ENCODE measurements at regions not wholly inside any gene's neighbourhood (a gene's known extent, or its start where the extent isn't known, plus 50 kb on each side); places are given as distances from the start of the nearest gene placed in this dataset.

DNA sequence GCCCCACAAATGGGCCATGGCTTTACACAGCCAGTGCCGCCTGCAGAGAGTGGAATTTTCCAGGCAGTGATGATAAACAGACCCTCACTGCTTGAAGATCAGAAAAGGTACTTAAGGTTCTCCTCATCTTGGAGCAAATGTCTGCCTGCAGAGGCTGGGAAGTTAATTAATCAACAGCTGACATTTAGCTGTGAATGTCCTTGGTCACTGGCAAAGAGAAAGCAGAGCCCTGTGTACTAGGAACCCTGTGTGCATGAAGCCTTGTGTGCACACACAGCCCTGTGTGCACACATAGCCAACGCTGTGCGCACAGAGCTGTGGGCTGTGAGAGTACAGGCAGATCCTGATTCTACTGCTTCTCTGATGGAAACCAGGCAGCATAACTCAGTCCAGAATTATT is 291.6 kb upstream of the MKI67 start:
- Histone ChIP-seq H3K4me2 (ENCODE audit: low read length) (no peak overlapping the region), H3K9me3 (ENCODE audit: insufficient read depth, low read length) (no peaks in the 10 kb centered on the region), H3K27ac (ENCODE audit: low read length) (no peak overlapping the region), H3K4me1 (ENCODE audit: low read length) (no peaks in the 10 kb centered on the region), H3K79me2 (ENCODE audit: low read length) (no peaks in the 10 kb centered on the region), H3K9ac (ENCODE audit: low read length) (no peak overlapping the region), H3K36me3 (replicated peaks; ENCODE audit: low read depth, low read length) (no peaks in the 10 kb centered on the region), H4K20me1 (ENCODE audit: insufficient read depth, low read length) (no peaks in the 10 kb centered on the region), H3K27me3 (ENCODE audit: low read depth, low read length) (no peaks in the 10 kb centered on the region), H3K4me3 (ENCODE audit: low read length) (no peak overlapping the region), H2AFZ (ENCODE audit: low read depth, low read length) (no peak overlapping the region)
- TF ChIP-seq, protein P1, sequence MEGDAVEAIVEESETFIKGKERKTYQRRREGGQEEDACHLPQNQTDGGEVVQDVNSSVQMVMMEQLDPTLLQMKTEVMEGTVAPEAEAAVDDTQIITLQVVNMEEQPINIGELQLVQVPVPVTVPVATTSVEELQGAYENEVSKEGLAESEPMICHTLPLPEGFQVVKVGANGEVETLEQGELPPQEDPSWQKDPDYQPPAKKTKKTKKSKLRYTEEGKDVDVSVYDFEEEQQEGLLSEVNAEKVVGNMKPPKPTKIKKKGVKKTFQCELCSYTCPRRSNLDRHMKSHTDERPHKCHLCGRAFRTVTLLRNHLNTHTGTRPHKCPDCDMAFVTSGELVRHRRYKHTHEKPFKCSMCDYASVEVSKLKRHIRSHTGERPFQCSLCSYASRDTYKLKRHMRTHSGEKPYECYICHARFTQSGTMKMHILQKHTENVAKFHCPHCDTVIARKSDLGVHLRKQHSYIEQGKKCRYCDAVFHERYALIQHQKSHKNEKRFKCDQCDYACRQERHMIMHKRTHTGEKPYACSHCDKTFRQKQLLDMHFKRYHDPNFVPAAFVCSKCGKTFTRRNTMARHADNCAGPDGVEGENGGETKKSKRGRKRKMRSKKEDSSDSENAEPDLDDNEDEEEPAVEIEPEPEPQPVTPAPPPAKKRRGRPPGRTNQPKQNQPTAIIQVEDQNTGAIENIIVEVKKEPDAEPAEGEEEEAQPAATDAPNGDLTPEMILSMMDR (IDR thresholded peaks at IDR 0.05; ENCODE audit: low read depth, low read length): no peak
- no peak for TF ChIP-seq EZH2phosphoT487 (IDR thresholded peaks at IDR 0.05; ENCODE audit: low read depth)

DNA sequence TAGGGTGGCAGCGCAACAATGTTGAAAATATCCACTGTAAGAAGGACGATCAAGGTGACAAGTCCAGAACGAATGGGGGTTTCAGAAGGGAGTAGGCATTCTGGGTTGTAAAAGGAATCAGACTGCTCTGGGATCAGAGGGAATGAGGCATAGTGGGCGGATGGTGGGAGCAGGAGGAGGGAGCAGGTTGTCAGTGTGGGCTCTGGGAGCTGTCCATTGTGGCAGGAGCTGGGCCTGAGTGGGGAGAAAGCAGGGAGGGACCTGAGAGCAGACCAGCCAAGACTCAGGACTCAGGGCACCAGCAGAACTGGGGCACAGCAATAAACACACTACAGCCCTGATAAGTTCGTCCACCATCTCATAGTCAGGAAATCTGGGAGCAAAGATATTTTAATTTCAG is 292.6 kb upstream of the MKI67 start:
- H3K9ac ChIP-seq (ENCODE audit: low read length): no peak overlapping the region
- no peaks in the 10 kb centered on the region for H3K4me1 ChIP-seq (ENCODE audit: low read length)
- H3K4me2 ChIP-seq (ENCODE audit: low read length): no peak overlapping the region
- no peaks in the 10 kb centered on the region for H3K27me3 ChIP-seq (ENCODE audit: low read depth, low read length)
- no peak for TF ChIP-seq EZH2phosphoT487 (IDR thresholded peaks at IDR 0.05; ENCODE audit: low read depth)
- TF ChIP-seq, protein P1 (IDR thresholded peaks at IDR 0.05; ENCODE audit: low read depth, low read length): no peak
- H3K9me3 ChIP-seq (ENCODE audit: insufficient read depth, low read length): no peaks in the 10 kb centered on the region
- H2AFZ ChIP-seq (ENCODE audit: low read depth, low read length): no peak overlapping the region
- H3K36me3 ChIP-seq (replicated peaks; ENCODE audit: low read depth, low read length): no peaks in the 10 kb centered on the region
- H3K4me3 ChIP-seq (ENCODE audit: low read length): no peak overlapping the region
- H3K79me2 ChIP-seq (ENCODE audit: low read length): no peaks in the 10 kb centered on the region
- H4K20me1 ChIP-seq (ENCODE audit: insufficient read depth, low read length): no peaks in the 10 kb centered on the region
- no peak overlapping the region for H3K27ac ChIP-seq (ENCODE audit: low read length)

DNA sequence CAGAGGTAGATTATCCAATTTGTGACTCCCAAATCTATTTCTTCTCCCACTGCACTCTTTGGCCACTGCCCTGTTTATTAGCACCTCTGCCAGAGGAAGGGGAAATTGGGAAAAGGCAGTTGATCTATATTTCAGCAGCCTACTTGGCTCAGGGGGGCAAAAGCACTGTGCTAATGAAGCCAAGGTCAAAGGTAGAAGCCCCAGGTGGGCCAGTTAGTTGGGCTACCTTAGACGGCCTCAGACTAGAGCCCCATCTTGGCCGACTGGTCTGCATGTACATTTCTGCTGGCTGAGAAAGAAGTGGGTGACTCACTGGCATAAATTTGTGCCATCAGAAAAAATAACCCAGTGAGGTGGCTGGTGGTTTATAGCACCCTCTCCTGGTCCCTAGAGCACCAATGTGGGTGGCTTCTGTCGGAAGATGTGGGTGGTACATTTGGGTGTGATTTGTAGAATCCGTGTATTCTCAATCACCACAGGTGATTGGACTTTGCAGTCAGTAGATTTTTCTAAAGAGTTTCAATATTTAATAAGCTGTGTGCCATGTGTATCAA is 293.3 kb upstream of the MKI67 start:
- TF ChIP-seq, protein P1 (IDR thresholded peaks at IDR 0.05; ENCODE audit: low read depth, low read length): no peak
- no peak for TF ChIP-seq EZH2phosphoT487 (IDR thresholded peaks at IDR 0.05; ENCODE audit: low read depth)
- no peak overlapping the region for H3K9ac ChIP-seq (ENCODE audit: low read length)

DNA sequence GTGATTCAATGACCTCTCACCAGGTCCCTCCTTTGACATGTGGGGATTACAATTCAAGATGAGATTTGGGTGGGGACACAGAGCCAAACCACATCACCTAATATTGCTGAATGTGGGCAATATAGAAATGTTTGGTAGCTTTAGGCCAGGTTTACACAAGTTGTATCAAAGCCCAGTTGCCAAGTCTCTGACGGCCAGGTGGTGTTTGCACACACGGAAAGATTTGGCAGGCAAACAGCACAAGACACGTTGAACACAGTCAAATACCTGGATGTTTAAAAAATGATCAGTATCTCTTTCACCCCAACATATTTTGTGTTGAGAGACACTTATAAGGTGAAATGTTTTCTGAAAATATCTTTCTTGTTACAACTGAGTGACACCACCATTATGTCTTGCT is 294.4 kb upstream of the MKI67 start:
- Histone ChIP-seq H3K79me2 (ENCODE audit: low read length) (no peaks in the 10 kb centered on the region), H4K20me1 (ENCODE audit: insufficient read depth, low read length) (no peaks in the 10 kb centered on the region), H3K4me1 (ENCODE audit: low read length) (no peaks in the 10 kb centered on the region), H3K9me3 (ENCODE audit: insufficient read depth, low read length) (no peaks in the 10 kb centered on the region), H2AFZ (ENCODE audit: low read depth, low read length) (no peak overlapping the region), H3K4me3 (ENCODE audit: low read length) (no peak overlapping the region), H3K36me3 (replicated peaks; ENCODE audit: low read depth, low read length) (no peaks in the 10 kb centered on the region), H3K4me2 (ENCODE audit: low read length) (no peak overlapping the region), H3K27ac (ENCODE audit: low read length) (no peak overlapping the region), H3K27me3 (ENCODE audit: low read depth, low read length) (no peaks in the 10 kb centered on the region), H3K9ac (ENCODE audit: low read length) (no peak overlapping the region)
- TF ChIP-seq, protein P1 (IDR thresholded peaks at IDR 0.05; ENCODE audit: low read depth, low read length): no peak
- no peak for TF ChIP-seq EZH2phosphoT487 (IDR thresholded peaks at IDR 0.05; ENCODE audit: low read depth)

More for the DNA sequence above, 293.3 kb upstream of the MKI67 start:
- H3K36me3 ChIP-seq (replicated peaks; ENCODE audit: low read depth, low read length): no peaks in the 10 kb centered on the region
- H3K79me2 ChIP-seq (ENCODE audit: low read length): no peaks in the 10 kb centered on the region
- H3K4me3 ChIP-seq (ENCODE audit: low read length): no peak overlapping the region
- no peak overlapping the region for H3K27ac ChIP-seq (ENCODE audit: low read length)
- no peak overlapping the region for H3K4me2 ChIP-seq (ENCODE audit: low read length)
- H4K20me1 ChIP-seq (ENCODE audit: insufficient read depth, low read length): no peaks in the 10 kb centered on the region
- no peaks in the 10 kb centered on the region for H3K27me3 ChIP-seq (ENCODE audit: low read depth, low read length)
- H3K4me1 ChIP-seq (ENCODE audit: low read length): no peaks in the 10 kb centered on the region
- no peak overlapping the region for H2AFZ ChIP-seq (ENCODE audit: low read depth, low read length)
- no peaks in the 10 kb centered on the region for H3K9me3 ChIP-seq (ENCODE audit: insufficient read depth, low read length)

Data from OCI-LY3 (cell line).